Mesenchymal stem cell (in vitro differentiated cells and primary cell): ENCODE measurements at regions not wholly inside any gene's neighbourhood (a gene's known extent, or its start where the extent isn't known, plus 50 kb on each side); places are given as distances from the start of the nearest gene placed in this dataset.

Source experiments
- DNase-seq: peaks from one replicate; pipeline ENCODE4 v3.0.0-alpha.2; 2013
- H2AFZ ChIP-seq: one replicate; pipeline ENCODE4 v1.6.1; 2013; ENCODE audit warnings: low read depth, mild to moderate bottlenecking, control low read depth, inconsistent platforms, low read length, moderate library complexity
- H2AK5ac ChIP-seq: 2 replicates; pipeline ENCODE4 v1.6.1; 2013; ENCODE audit warnings: low read length, moderate library complexity, mild to moderate bottlenecking, inconsistent platforms; ENCODE audit not compliant: severe bottlenecking
- H2BK120ac ChIP-seq: one replicate; pipeline ENCODE4 v1.6.1; 2013; ENCODE audit warnings: low read depth, mild to moderate bottlenecking, inconsistent platforms, low read length, moderate library complexity
- H2BK12ac ChIP-seq, 2 experiments: one replicate each; pipeline ENCODE4 v1.6.1; 2013; ENCODE audit warnings: inconsistent platforms in 2 of 2, low read length in 2 of 2, mild to moderate bottlenecking in 2 of 2, moderate library complexity in 2 of 2, control low read depth in 1 of 2
- H2BK15ac ChIP-seq: one replicate; pipeline ENCODE4 v1.6.1; 2013; ENCODE audit warnings: mild to moderate bottlenecking, low read depth, inconsistent platforms; ENCODE audit not compliant: poor library complexity, severe bottlenecking
- H2BK5ac ChIP-seq: 2 replicates; pipeline ENCODE4 v1.6.1; 2013; ENCODE audit warnings: low read depth, mild to moderate bottlenecking, low read length, control low read depth, inconsistent platforms; ENCODE audit not compliant: poor library complexity, severe bottlenecking
- H3K14ac ChIP-seq, 2 experiments: one replicate each; pipeline ENCODE4 v1.6.1; 2013; ENCODE audit warnings: inconsistent platforms in 2 of 2, low read length in 2 of 2, control low read depth in 1 of 2, mild to moderate bottlenecking in 1 of 2, moderate library complexity in 1 of 2
- H3K18ac ChIP-seq, 2 experiments: one replicate each; pipeline ENCODE4 v1.6.1; 2013; ENCODE audit warnings: inconsistent platforms in 2 of 2, low read length in 2 of 2, control low read depth in 1 of 2, low read depth in 1 of 2, mild to moderate bottlenecking in 1 of 2
- H3K23ac ChIP-seq, 2 experiments: one replicate each; pipeline ENCODE4 v1.6.1; 2013; ENCODE audit warnings: inconsistent platforms in 2 of 2, low read length in 2 of 2, mild to moderate bottlenecking in 2 of 2, moderate library complexity in 2 of 2, control low read depth in 1 of 2
- H3K27ac ChIP-seq: 2 replicates; pipeline ENCODE4 v1.5.1; 2013; ENCODE audit warnings: mild to moderate bottlenecking, moderate library complexity, low read length, control low read depth, inconsistent platforms; ENCODE audit not compliant: poor library complexity, severe bottlenecking
- H3K27me3 ChIP-seq, 2 experiments: 2 replicates each; pipeline versions ENCODE4 v1.6.1 to v1.7.0; 2013; ENCODE audit warnings: low read length in 2 of 2, mild to moderate bottlenecking in 2 of 2, moderate library complexity in 2 of 2, control low read depth in 1 of 2, inconsistent platforms in 1 of 2; ENCODE audit not compliant: control insufficient read depth in 1 of 2, insufficient read depth in 1 of 2
- H3K36me3 ChIP-seq, 2 experiments: 2 replicates each; pipeline versions ENCODE4 v1.6.1 to v1.7.0; 2013; ENCODE audit warnings: low read length in 2 of 2, control low read depth in 1 of 2, inconsistent platforms in 1 of 2, low read depth in 1 of 2, mild to moderate bottlenecking in 1 of 2; ENCODE audit not compliant: insufficient read depth in 2 of 2, control insufficient read depth in 1 of 2
- H3K4ac ChIP-seq, 2 experiments: one replicate each; pipeline ENCODE4 v1.6.1; 2013; ENCODE audit warnings: inconsistent platforms in 2 of 2, low read length in 2 of 2, mild to moderate bottlenecking in 2 of 2, moderate library complexity in 2 of 2, control low read depth in 1 of 2, low read depth in 1 of 2
- H3K4me1 ChIP-seq: 2 replicates; pipeline ENCODE4 v1.6.1; 2013; ENCODE audit warnings: low read depth, low read length, control low read depth; ENCODE audit not compliant: control insufficient read depth, insufficient read depth
- H3K4me2 ChIP-seq: 2 replicates; pipeline ENCODE4 v1.6.1; 2013; ENCODE audit warnings: low read length, mild to moderate bottlenecking, inconsistent platforms; ENCODE audit not compliant: poor library complexity, severe bottlenecking
- H3K4me3 ChIP-seq, 2 experiments: 2 replicates each; pipeline versions ENCODE4 v1.5.1 to v1.7.0; 2013; ENCODE audit warnings: low read length in 2 of 2, mild to moderate bottlenecking in 2 of 2, control low read depth in 1 of 2, low read depth in 1 of 2; ENCODE audit not compliant: insufficient read depth in 1 of 2
- H3K79me1 ChIP-seq: replicated peaks from 2 replicates; pipeline ENCODE4 v1.6.1; 2013; ENCODE audit warnings: mild to moderate bottlenecking, control low read depth, low read length, inconsistent platforms; ENCODE audit not compliant: poor library complexity, severe bottlenecking
- H3K9ac ChIP-seq: 2 replicates; pipeline ENCODE4 v1.7.0; 2013; ENCODE audit warnings: mild to moderate bottlenecking, low read length, moderate library complexity
- H3K9me3 ChIP-seq: 2 replicates; pipeline ENCODE4 v1.7.0; 2013; ENCODE audit warnings: mild to moderate bottlenecking, low read length; ENCODE audit not compliant: control insufficient read depth
- H4K8ac ChIP-seq: one replicate; pipeline ENCODE4 v1.6.1; 2013; ENCODE audit warnings: inconsistent platforms, mild to moderate bottlenecking, low read length, moderate library complexity
- H4K91ac ChIP-seq: one replicate; pipeline ENCODE4 v1.6.1; 2013; ENCODE audit warnings: mild to moderate bottlenecking, low read length, inconsistent platforms
- WGBS: methylation state at CpG from one replicate; pipeline ENCODE4 v1.1.7; 2013; ENCODE audit warnings: mixed read lengths; 5-methylcytosine and 5-hydroxymethylcytosine counted together

DNA sequence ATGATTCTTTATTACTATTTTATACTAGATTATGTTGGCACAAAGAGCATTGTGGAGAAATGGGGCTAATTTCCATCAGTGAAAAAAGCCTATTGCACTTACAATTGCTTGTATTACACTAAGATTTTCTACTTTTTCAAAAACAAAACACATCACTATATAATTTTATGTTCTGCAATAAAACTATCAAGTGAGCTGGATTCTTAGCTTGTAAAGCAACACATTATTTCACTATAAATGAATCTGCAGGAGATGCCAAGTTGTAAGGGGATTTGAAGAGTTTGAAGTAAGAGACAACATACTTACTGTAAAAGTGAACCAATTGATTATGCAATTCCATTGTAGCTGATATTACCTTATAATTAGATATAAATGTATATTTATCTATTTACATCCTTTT is 333.3 kb upstream of the SEMA3D start:
- Histone ChIP-seq H3K36me3 (no peaks in the 10 kb centered on the region), H3K4ac (no peak overlapping the region), H2BK15ac (no peak overlapping the region), H3K18ac (no peak overlapping the region), H3K9me3 (no peaks in the 10 kb centered on the region), H3K23ac (no peak overlapping the region), H3K27ac (no peak overlapping the region), H2BK12ac (no peak overlapping the region), H2AFZ (no peak overlapping the region), H2BK5ac (no peak overlapping the region), H3K4me3 (no peak overlapping the region), H3K4me1 (no peaks in the 10 kb centered on the region), H3K27me3 (no peaks in the 10 kb centered on the region), H3K14ac (no peak overlapping the region), H4K91ac (no peak overlapping the region), H3K4me2 (no peak overlapping the region), H3K79me1 (no peaks in the 10 kb centered on the region), H3K9ac (no peak overlapping the region), H4K8ac (no peak overlapping the region), H2AK5ac (no peak overlapping the region), H2BK120ac (no peak overlapping the region)
- DNase-seq: no peak

- Histone ChIP-seq H2AK5ac (no peak overlapping the region), H3K23ac (no peak overlapping the region), H3K9ac (no peak overlapping the region), H3K4me2 (no peak overlapping the region), H4K8ac (no peak overlapping the region), H3K9me3 (no peaks in the 10 kb centered on the region), H3K27me3 (no peaks in the 10 kb centered on the region), H2BK120ac (no peak overlapping the region), H2AFZ (no peak overlapping the region), H3K36me3 (no peaks in the 10 kb centered on the region), H3K4ac (no peak overlapping the region), H3K4me1 (no peaks in the 10 kb centered on the region), H3K14ac (no peak overlapping the region), H3K4me3 (no peak overlapping the region), H2BK15ac (no peak overlapping the region), H3K79me1 (no peaks in the 10 kb centered on the region), H3K18ac (no peak overlapping the region), H2BK12ac (no peak overlapping the region), H3K27ac (no peak overlapping the region), H2BK5ac (no peak overlapping the region), H4K91ac (no peak overlapping the region)
- 95% methylated on average over 2 of the region's 2 CpGs for WGBS
- DNase-seq: no peak
Measured at GRCh38 chr7:85516675-85517074, 329.8 kb upstream of the SEMA3D start.

DNA sequence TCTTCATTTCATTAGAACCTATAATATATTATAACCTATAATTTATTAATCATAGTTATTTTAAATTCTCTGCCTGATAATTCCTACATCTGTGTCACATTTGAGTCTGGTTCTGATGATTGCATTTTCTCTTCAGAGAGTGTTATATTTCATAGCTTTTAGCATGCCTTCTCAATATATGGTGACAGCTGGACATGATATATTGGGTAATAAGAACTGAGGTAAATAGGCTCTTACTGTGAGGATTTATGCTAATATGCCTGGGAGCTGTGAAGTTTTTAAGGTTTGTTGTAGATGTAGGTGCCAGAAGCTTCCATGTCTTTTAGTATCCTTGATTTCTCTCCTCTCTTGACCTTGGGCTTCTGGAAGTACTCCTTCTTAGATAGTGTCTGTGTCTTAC is 325.9 kb upstream of the SEMA3D start:
- no peak overlapping the region for H3K23ac ChIP-seq
- no peak overlapping the region for H3K4me3 ChIP-seq
- H2BK5ac ChIP-seq: no peak overlapping the region
- H3K9ac ChIP-seq: no peak overlapping the region
- H3K27me3 ChIP-seq: no peaks in the 10 kb centered on the region
- no peaks in the 10 kb centered on the region for H3K79me1 ChIP-seq
- no peaks in the 10 kb centered on the region for H3K9me3 ChIP-seq
- no peak overlapping the region for H2BK12ac ChIP-seq
- H3K36me3 ChIP-seq: no peaks in the 10 kb centered on the region
- no peaks in the 10 kb centered on the region for H3K4me1 ChIP-seq
- H4K91ac ChIP-seq: no peak overlapping the region
- H2AFZ ChIP-seq: no peak overlapping the region
- no peak overlapping the region for H4K8ac ChIP-seq
- H3K4me2 ChIP-seq: no peak overlapping the region
- H3K14ac ChIP-seq: no peak overlapping the region
- no peak overlapping the region for H2AK5ac ChIP-seq
- no peak overlapping the region for H2BK120ac ChIP-seq
- no peak overlapping the region for H3K4ac ChIP-seq
- H2BK15ac ChIP-seq: no peak overlapping the region
- no peak overlapping the region for H3K27ac ChIP-seq
- no peak for DNase-seq
- H3K18ac ChIP-seq: no peak overlapping the region

GRCh38 chr7:85510287-85510686 is 323.4 kb upstream of the SEMA3D start:
- Histone ChIP-seq H3K79me1 (no peaks in the 10 kb centered on the region), H2BK15ac (no peak overlapping the region), H3K4me2 (no peak overlapping the region), H3K4me3 (no peak overlapping the region), H4K8ac (no peak overlapping the region), H3K36me3 (no peaks in the 10 kb centered on the region), H2BK12ac (no peak overlapping the region), H3K23ac (no peak overlapping the region), H3K14ac (no peak overlapping the region), H3K18ac (no peak overlapping the region), H3K9ac (no peak overlapping the region), H2AK5ac (no peak overlapping the region), H2BK120ac (no peak overlapping the region), H2BK5ac (no peak overlapping the region), H4K91ac (no peak overlapping the region), H2AFZ (no peak overlapping the region), H3K27me3 (no peaks in the 10 kb centered on the region), H3K27ac (no peak overlapping the region), H3K9me3 (no peaks in the 10 kb centered on the region), H3K4me1 (no peaks in the 10 kb centered on the region), H3K4ac (no peak overlapping the region)
- peak; percentile 12 for DNase-seq
- 100% methylated on average over 2 of the region's 2 CpGs for WGBS
